NCI-H748 (cell line): ENCODE measurements at regions not wholly inside any gene's neighbourhood (a gene's known extent, or its start where the extent isn't known, plus 50 kb on each side); places are given as distances from the start of the nearest gene placed in this dataset.
"Not testable (repeated sequence)": the region's sequence is repeated elsewhere in the genome, so short reads cannot be mapped to it uniquely, and the experiment has no call there.

Source experiments
- DNase-seq: peaks from one replicate; lab custom pipeline; 2025; ENCODE audit not compliant: unreplicated experiment; lab: John Stamatoyannopoulos, UW

DNA sequence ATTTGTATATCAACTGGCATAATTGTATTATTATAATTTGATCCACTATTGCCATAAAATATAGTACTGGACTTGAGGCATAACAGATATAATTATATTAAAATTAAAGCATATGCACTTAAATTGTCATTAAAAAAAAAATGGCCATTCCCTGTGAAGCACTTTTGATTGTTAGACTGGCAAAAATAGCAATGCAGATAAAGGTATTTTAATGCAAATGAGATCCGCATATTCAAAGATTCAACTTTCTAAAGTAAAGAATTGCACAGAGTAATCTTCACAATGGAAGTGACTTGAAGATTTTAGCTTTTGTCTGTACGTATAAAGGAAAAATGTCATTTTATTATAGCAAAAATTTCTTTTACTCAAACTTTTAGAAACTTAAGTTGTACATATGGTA lies 871.8 kb upstream of the PABPC4L start:
- no peak for DNase-seq

DNA sequence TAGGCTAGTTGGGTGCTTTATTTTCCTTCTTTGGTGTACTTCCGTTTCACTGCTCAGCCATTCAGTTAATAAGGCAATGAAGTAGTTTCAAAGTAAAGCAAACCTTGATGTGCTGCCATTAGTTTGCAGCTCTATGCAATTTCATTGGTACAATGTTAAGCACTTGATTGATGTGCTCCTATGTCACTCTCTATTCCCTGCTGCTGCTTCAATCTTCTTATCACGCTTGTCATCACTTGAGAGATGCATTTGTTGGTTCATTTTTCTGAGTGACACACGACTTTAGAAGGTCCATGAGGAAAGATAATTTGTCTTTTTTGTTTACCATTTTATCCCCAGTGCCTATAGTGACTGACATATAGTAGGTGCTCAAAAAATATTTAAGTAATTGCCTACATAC lies 871.0 kb upstream of the PABPC4L start:
- DNase-seq: no peak

DNA sequence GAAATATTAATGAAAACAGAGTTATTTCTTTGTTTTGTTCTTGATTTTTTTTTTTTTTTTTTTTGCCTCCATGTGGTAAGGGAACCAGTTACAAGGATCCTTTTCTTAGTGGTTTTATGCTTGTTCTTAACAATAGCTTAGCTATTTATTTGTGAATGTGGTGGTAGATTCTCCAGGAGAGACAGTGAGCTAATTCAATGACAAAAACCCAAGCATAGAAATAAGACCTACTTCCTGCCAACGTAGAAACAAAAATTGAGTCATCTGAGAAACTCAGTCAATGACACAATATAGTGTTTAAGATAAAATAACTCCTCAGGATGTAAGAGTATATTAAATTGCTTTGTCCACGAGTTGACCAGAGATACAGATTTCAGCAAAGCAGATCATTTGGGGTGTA lies 863.8 kb upstream of the PABPC4L start:
- no peak for DNase-seq

DNA sequence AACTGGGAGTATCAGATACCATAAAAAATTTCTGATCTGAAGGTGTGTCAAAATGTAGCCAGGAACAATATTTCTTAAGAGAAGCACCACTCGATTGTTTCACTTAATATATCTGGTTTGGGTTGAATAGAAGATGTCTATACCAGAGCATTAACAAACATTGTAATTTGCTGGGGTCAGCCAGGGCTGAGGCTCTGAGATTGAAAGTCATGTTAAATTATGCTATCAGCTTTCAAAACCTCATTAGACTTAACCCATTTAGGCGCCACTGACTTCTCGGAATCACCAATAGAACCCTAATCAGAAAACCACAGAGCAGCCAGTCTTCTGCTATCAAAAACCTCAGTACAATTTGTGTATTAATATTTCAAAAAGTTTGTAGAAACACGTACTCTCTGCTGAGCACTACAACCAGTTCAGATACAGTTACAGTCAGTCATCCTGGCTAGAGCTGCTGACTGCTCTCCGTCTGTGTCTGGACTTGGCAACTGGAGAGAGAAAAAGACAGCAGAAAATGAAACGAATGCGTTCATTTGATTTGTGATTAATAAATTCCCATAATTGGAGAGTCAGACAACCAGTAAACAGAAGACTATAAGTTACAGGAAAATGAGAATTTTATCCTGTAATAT lies 848.6 kb upstream of the PABPC4L start:
- DNase-seq: peak; percentile 73

DNA sequence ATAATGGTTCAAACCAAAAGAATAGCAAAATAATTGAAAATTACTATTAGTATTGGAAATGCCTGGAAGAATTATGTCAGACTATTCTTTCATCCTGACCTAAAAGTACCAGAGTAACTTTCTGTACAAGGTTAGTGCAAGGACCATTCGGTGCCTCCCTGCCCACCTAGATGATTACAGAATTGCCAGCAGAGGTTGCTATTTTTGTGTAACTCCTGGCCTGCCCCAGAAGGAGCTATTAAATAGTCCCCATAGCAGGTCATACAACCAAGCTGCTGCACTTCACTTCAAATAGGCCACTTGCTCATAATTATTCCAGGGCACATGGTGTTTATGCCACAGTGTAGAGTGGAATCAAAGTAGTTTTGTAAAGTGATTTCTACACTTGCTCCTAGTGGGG lies 831.1 kb upstream of the PABPC4L start:
- peak; percentile 20 for DNase-seq

DNA sequence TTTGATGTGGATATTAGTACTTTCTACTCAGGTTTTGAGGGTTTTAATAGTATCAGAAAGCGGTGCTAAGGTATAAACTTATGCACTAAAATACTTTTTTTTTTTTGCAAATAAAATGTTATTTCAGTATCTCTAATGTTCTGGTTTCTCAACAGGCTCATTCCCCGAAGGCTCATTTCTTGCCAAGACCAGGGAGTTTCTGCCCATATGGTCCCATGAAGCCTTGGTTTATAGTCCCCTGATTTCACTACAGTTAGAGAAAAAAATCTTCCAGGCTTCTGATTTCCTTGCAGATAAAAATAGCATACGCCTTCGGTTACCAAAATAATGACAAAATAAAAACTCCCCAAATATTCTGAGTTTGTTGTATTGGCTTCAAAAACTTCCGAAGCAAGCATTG lies 814.2 kb upstream of the PABPC4L start:
- no peak for DNase-seq

DNA sequence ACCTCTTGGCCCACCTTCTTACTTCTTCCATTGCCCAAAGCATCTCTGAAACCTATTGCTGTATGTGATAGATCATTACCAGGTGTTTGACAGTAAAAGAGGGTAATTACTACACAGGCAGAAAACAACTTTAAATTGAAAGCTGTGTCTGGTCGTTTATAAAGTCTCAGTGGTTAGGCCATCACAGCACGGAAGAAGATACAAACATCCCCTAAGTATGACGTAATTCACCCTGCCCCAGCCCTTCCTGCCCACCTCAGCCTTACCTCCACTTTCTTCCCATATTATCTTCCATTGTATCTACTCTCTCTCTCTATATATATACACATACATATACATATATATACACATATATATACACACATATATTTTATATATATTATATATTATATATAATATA lies 805.8 kb upstream of the PABPC4L start:
- no peak for DNase-seq

DNA sequence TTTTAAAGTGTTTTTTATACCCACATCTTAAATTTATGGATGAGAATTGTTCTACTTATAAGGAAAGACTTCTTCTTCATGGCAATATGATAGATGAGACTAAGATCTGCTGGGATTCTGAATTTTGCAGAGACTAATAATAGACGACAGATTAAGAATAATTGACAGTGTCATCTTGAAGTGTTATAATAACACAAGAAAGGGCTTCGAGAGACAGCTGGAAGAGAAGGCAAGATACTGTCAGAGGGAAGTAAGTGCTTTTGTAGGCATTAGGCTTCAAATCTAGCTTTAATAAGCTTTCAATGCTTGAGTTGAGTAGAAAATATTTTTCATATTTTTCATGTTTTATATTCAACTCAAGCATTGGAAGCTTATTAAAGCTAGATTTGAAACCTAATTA lies 797.6 kb upstream of the PABPC4L start:
- no peak for DNase-seq

DNA sequence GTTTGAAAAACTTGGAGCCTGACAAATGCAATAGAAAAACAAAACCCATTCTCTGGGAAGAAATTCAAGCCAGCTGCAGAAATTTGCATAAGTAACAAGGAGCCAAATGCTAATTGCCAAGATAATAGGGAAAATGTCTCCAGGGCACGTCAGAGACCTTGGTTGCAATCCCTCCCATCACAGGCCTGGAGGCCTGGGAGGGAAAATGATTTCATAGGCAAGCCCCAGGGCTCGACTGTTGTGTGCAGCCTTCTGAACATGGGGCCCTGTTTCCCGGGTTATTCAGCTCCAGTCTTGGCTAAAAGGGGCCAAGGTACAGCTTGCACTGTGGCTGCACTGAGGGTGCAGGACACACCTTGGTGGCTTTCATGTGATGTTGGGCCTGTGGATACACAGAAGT lies 760.4 kb upstream of the PABPC4L start:
- no peak for DNase-seq

DNA sequence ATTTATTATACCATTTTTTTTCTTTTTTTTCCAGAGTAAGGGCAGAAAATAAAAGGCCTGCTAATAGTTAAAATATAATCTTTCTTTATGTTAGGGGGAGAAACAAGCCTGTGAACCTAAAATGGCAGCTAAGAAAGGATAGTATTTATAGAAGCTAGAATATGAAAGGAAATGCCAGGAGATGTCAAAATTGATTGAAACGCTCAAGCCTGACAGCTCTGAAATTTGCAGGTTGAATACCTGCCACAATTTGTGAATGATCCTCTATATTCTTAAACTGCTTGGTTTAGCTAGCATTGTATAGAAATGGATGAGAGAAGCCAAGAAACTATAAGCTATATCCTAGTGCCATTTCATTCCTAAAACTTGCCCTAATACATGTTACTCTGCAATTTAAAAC lies 757.3 kb upstream of the PABPC4L start:
- DNase-seq: no peak

DNA sequence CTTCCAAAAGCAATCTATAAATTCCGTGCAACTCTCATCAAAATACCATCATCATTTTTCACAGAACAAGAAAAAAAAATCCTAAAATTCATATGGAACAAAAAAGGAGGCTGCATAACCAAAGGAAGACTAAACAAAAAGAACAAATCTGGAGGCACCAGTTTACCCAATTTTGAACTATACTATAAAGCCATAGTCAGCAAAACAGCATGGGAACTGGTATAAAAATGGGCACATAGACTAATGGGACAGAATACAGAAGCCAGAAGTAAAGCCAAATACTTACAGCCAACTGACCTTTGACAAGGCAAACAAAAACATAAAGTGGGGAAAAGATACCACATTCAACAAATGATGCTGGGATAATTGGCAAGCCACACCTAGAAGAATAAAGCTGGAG lies 753.5 kb upstream of the PABPC4L start:
- DNase-seq: no peak

DNA sequence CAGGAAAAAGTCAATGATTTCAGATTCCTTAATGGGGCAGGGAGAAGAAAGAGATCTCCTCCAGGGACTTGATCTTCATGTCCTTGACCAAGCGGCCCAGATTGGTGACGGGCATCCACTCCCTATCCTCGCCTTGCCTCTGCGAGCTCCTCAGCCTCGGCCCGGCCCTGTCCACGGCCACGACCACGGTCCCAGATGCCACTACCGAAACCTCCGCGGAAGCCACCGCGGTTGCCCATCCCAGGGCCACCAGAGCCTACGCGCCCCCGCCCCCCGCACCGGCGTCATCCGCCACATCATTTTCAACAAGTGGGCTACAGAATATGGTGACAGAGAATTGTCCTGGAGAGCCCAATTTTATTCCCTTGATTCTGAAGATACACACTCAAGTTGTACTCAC lies 751.2 kb upstream of the PABPC4L start:
- DNase-seq: no peak

DNA sequence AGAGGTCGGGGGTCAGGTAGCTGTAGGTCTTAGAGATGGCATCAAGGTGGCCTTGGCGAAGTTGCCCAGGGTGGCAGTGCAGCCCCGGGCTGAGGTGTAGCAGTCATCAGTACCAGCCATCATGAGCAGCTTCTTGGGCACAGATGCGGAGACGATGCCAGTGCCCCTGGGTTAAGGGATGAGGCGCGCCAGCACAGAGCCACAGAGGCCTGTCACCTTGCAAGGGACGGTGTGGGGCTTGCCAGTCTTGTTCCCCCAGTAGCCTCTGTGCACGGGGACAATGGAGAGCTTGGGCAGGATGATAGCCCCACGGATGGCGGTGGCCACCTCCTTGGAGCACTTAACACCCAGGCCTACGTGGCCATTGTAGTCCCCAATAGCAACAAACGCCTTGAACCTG lies 750.7 kb upstream of the PABPC4L start:
- DNase-seq: no peak

DNA sequence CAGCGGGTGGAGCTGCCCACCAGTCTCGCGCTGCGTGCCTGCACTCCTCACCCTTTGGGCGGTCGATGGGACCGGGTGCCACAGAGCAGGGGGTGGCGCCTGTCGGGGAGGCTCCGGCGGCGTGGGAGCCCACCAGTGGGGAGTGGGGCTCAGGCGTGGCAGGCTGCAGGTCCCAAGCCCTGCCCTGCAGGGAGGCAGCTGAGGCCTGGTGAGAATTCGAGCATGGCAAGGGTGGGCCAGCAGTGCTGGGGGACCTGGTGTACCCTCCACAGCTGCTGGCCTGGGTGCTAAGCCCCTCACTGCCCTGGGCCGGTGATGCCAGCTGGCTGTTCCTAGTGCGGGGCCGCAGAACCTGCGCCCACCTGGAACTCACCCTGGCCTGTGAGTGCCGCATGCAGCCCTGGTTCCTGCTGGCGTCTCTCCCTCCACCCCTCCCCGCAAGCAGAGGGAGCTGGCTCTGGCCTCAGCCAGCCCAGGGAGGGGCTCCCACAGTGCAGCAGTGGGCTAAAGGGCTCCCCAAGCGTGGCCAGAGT lies 746.6 kb upstream of the PABPC4L start:
- DNase-seq: no peak

DNA sequence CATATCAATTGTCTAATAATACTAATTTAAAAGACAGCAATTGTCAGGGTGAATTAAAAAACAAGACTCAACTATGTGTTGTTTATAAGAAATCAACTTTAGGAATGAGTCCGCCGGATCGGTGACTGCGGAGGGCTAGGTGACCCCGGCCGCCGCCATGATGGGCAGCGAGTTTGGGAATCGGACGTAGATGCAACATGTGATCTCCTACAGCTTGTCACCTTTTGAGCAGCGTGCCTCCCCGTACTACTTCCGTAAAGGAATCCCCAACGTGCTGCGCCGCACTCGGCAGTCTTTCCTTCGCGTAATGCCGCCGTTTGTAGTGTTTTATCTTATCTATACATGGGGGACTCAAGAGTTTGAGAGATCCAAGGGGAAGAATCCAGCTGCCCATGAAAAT lies 742.5 kb upstream of the PABPC4L start:
- no peak for DNase-seq

DNA sequence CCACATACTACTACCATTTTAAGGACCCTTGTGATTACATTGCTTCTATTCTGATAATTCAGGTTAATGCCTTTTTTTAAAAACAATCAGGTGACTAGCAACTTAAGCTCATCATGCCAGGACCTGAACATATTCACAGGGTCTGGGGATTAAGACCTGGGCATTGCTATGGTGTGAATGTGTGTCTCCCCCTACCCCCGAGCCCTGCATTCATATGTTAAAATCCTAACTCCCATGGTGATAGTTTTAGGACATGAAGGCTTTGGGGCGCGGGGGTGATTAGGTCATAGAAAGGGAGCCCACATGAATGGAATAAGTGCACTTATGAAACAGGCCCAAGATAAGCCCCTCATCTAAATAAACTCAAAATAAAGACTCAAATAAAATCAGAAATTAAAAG lies 734.4 kb upstream of the PABPC4L start:
- DNase-seq: no peak

DNA sequence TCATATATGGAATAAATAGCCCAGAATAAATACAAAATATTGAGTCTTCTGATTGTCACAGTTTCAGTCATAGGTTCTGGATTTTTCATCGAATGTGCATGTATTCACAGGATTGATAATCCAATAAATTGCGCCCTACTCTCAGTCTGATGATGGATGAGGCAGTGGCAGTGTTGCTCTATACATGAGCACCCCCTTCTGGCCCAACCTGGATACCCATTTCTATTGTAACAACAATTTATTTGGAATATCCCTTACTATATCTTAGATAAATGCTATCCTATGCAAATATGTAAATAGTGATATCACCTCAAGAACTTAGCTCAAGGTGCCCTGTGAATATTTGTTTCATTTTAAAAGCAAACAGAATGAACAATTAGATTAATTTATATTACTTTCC lies 733.7 kb upstream of the PABPC4L start:
- DNase-seq: peak; percentile 1

DNA sequence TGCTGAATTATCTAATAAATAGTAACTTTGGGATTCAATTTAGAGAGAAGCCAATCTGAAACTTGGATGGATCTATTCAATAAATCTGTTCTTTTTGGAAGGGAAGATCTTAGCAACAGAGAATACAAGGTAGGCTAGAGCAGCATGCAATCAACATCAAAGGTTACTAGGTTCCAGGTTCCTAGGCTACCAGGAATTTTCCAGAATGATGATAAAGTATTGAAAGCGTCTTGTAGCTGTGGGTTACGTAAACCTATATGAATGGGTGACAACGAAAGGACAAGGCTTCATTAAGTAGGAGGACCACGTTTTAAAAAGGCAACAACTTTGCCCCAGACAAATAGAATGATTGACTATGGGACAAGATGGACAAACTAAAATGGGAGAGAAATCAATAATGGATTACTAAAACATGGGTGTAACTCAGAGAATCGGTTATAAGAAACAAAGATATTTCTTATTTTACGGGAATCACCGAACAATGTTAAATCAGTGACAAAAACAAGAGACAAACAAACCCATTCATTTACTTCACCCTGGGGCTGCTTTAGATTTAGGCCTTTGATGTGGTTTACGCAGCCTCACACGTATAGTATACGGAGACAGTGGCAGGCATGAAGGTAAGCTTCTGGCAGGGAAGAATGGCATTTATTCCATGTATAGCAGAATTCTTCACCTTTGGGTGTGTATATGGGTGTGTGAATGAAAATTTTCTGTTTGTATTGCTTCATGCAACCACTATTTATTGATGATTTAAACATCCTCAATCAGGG lies 732.6 kb upstream of the PABPC4L start:
- DNase-seq: no peak

DNA sequence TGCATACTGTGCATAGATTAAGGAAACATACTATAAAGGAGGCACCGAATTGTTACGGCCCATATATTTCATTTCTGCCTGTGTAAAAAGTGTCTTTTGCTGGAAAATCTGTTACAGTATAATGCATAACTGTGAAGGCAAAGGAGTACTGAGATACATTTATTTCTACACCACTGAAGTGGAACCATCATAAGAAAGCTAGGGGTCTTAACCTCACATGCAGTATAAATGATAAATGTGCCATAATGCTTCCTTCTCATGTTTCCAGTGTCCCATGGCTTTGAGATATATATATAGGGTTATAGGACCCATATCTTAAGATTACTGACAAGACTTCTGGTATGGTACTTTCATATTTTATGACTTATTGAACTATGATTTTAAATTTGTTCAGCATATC lies 713.8 kb upstream of the PABPC4L start:
- no peak for DNase-seq

DNA sequence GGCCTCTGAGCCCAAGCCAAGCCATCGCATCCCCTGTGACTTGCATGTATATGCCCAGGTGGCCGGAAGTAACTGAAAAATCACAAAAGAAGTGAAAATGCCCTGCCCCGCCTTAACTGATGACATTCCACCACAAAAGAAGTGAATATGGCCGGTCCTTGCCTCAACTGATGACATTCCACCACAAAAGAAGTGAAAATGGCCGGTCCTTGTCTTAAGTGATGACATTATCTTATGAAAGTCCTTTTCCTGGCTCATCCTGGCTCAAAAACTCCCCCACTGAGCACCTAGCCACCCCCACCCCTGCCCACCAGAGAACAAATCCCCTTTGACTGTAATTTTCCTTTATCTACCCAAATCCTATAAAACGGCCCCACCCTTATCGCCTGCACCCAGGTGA lies 712.7 kb upstream of the PABPC4L start:
- DNase-seq: not testable (repeated sequence)

DNA sequence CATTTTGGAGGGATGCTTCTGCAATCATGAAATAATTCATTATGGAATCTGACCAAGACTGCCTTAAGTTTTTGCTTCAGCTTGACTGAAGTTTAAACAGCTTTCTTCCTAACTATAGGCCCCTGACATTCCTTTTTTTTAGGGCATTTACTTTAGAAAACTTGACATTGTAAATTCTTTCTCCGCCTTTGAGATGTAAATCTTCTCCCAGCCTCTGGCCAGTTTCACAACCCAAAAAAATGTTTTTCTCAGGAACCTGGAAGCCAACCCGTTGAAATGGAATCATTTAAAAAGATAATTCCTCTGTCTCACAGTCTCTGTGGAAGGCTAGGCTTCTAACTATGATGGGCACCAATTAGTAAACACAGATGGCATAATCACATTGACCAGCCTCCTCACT lies 710.4 kb upstream of the PABPC4L start:
- DNase-seq: no peak

DNA sequence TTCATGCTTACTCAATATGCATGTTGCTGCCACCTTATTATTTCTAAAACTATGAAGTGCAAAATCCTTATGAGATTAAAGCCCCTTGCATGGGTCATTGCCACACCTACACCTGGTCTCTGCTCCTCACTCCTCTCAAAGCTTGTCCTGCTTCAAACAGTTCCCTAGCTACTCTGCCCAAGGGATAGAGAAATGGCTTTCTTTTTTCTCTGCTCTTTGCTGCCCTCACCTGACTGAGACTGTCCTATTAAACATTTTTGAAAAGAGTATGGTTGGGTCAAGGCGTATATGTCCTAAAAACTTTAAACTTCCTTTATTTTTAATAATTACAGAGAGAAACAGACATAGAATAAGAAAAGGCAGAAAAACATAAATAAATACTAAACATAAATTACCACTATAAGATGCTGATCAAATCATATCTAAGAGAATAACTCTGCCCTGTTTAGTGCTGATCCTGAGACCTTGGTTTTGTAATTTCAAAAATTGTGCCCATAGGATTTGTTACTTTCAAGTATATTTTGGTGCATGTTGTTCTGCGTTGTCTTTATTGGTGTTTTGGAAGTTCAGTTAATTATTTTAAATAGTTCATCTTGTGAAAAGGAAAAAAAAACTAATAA lies 704.9 kb upstream of the PABPC4L start:
- DNase-seq: peak; percentile 42
